ENCODE measurements at regions not wholly inside any gene's neighbourhood (a gene's known extent, or its start where the extent isn't known, plus 50 kb on each side); places are given as distances from the start of the nearest gene placed in this dataset.

GRCh38 chr18:65347446-65347845 lies 403.4 kb upstream of the CDH7 start:
- TF ChIP-seq CTCF (IDR thresholded peaks at IDR 0.05; ENCODE audit: borderline replicate concordance, extremely low read depth, low read length, poor library complexity, severe bottlenecking) (no peak), EZH2 (IDR thresholded peaks at IDR 0.05; ENCODE audit: borderline replicate concordance, low read depth, low read length, severe bottlenecking) (no peak)

Measured in DND-41 (cell line).